Stimulated activated CD8-positive, alpha-beta memory T cell treated with anti-CD3 and anti-CD28 coated beads, Interleukin-15, amount 100 ng/mL, for 1 hour (primary cell): ENCODE measurements at regions not wholly inside any gene's neighbourhood (a gene's known extent, or its start where the extent isn't known, plus 50 kb on each side); places are given as distances from the start of the nearest gene placed in this dataset.

Experiments
- DNase-seq: peaks from one replicate; pipeline ENCODE4 v3.0.0-alpha.2; 2020; ENCODE audit warnings: low read depth

GRCh38 chr2:59674100-59674499 is 879.4 kb downstream of the BCL11A start:
- DNase-seq = no peak

DNA sequence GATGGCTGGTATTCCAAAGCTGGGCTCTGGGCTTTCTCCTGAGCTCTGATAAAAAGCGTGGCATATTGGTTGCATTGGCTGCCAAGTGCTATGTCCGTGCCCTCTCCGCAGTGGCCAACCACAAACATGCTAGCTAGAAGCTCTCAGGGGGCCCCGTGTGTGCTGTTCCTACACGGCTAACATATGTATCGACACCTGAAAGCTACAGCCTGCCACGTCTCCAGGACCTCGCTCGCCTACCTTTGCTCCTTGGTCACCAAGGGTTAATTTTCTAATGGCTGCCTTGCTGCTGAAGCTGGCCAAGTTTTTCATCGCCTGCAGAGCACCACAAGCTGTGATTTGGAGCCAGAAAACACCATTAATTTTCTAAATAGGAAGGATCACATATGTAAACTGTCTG is 888.4 kb downstream of the BCL11A start:
- DNase-seq = no peak

GRCh38 chr2:59662127-59662861 is 891.2 kb downstream of the BCL11A start:
- DNase-seq = no peak

DNA sequence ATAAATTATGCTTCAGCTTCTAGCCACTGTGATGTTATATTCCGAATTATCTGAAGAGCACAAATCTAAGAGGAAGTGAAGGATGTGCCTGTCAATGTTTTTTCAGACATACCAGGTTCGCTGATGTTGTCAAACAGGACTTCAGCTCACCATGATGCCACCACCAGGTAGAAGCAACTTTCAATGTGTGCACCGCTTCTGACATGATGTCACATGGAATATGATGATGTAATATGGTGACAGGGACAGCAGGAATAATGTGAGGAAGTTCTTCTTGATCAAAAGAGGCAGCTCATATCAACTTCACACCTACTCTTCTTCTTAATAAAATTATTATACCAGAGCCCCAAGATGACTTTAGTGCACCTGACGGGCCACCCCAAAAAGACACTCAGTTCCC is 893.2 kb downstream of the BCL11A start:
- DNase-seq = no peak

DNA sequence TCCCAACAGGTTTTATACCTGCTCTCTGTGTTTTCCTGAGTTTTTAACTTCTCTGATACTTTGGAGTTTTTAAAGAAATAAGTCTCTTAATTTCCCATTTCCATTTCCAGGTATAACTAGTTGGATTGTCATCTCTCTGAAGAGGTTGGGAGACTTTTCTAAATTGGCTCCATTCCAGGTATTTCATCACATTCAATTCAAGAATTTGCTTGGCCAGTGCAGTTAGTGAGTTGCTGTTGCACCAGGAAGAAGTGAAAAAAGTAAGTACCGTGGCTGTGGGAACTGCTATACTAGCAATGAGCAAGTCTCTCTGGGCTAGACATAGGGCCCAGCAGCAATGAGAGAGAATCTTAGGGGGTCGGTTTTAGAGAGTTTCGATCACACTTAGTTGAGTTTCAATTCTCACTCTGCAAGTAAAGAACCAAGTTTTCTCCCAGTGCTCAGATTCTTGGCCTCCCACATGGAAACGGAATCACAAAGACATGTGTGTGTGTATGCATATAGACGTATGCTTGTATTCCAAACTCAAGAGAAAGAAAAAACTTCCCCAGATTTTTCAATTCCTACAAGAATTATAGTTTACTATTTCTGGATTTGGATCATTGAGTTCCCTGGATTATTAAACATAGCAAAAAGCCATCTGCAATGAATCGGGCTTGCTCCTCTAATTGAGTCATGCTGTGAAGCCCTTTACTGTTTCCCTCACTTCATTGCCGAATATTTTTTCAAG is 894.4 kb downstream of the BCL11A start:
- no peak for DNase-seq

GRCh38 chr2:59655809-59656208 is 897.6 kb downstream of the BCL11A start:
- no peak for DNase-seq

- DNase-seq = no peak
These were observed 898.7 kb downstream of the BCL11A start for GRCh38 chr2:59654710-59655109.

DNA sequence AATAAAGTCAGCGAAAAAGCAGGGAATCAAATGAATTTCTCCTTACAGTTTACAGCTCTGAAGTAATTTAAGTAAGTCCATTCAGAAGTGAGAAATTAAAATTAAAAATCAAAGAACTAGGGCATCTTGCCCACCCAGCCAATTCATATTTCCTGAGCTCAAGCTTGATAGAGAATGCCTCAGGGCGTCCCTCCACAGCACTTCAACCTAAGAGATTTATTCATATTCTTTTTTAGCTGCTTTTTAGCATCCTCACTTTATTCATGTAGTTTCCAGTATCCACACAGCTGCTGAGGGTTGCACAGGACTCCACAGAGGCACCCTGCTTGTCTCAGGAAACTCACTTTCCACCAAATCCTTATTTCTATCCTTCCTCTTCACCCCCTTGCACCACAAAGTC is 900.3 kb downstream of the BCL11A start:
- DNase-seq = no peak

DNA sequence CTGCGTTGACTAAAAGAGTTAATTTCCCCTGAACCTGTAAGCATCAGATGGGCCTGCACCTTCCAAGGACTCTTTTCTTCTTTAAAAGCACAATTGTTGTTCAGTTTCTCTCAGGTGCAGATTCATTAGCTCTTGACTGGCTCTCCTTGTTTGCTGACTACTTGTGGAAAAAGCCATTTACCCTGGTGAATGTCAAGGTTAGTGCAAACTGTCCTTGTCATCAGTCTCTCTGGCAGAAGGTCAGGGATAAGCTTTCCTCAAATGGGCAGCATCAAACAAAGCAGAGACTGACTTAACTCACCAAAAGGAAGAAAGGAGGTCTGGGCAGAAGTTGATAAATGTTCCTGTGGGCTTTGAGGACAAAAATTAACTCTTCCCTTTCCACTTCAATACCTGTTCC is 922.7 kb downstream of the BCL11A start:
- DNase-seq = no peak

GRCh38 chr2:59627599-59627998 is 925.9 kb downstream of the BCL11A start:
- DNase-seq = no peak

- no peak for DNase-seq
These were observed 930.7 kb downstream of the BCL11A start for GRCh38 chr2:59622599-59623308.

DNA sequence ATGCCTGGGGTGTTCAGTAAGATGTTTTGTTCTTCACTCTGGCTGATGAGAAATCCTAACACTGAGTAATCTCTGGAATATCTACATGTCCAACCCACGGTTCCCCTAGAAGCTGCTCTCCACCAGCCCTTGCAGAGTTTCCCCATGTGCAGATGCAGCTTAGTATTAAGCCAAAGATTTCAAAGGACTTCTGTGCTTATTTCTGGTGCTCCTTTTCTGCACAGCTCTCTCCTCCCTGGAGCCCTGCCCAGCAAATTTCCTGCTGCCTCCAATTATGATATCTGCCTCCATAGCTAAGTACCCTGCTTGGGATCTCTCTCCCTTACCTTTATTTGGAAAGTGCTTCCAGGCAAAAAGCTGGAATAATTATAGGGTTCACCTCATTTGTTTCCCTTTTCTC is 949.3 kb downstream of the BCL11A start:
- DNase-seq = no peak

- no peak for DNase-seq
These were observed 958.7 kb downstream of the BCL11A start for GRCh38 chr2:59594671-59595222.

- no peak for DNase-seq
These were observed 962.7 kb downstream of the BCL11A start for GRCh38 chr2:59590798-59591197.

DNA sequence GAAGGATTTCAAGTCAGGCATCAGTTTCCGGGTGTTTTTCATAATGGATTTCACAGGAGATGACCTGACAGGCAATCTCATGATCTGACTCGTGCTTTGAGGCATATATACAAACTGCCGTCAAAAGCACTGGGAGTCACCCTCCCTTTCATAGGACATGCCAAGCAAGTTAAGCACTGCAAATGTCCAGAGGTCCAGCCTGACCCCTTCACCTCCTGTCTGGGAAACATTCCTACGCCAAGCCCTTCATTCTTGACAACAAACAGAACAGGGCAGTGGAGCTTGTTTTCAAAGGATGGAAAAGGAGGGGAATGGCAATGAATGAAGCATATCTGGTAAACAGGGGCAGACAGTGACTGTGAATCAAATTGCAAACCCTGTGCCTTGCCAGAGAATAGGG is 963.6 kb downstream of the BCL11A start:
- DNase-seq = no peak

- no peak for DNase-seq
These were observed 965.2 kb downstream of the BCL11A start for GRCh38 chr2:59588286-59588685.

DNA sequence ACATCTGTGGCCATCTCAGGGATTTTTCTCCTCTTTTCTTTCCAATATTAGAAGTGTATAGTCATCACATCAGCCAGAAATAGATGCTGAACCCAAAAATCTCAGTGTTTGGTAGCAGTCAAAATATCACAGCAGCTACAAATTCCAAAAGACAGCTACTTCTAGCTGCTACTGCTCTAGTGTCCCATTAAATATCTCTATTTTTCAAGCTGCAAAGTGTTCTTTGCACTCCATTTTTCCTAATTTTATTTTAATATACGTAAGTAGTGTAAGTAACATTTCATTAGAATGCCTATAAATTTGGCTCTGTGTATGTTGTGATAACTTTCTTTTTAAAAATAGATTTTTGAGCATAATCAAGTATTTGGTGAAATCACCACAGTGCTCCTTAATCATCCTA is 967.3 kb downstream of the BCL11A start:
- DNase-seq = no peak

- no peak for DNase-seq
These were observed 967.8 kb downstream of the BCL11A start for GRCh38 chr2:59585655-59586054.

- no peak for DNase-seq
These were observed 968.5 kb downstream of the BCL11A start for GRCh38 chr2:59584958-59585357.

DNA sequence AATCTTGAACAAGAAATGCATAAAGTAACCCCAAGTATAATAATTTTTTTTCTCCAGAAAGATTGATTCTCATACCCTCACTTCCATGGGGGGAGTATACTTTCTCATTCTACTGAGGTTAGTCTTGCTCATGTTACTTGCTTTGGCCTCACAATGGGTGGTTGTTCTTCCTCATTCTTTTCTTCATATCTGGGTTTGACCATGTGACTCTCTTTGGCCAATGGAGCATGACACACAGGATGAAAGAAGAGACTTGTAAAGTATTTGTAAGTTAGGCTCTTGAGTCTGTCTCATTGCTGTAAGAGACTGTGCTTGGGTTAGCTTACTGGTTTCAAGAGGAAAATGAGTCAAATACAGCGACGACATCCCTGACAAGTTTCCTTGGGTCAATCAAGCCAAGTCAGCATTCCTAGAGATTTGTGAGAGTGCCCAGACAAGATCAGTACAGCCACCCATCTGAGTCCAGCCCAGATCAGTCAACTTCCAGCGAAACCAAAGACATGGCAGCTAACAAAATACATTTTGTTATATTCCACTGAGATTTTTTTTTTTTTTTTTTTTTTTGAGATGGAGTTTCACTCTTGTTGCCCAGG is 970.2 kb downstream of the BCL11A start:
- no peak for DNase-seq

GRCh38 chr2:59578349-59578748 is 975.1 kb downstream of the BCL11A start:
- no peak for DNase-seq

DNA sequence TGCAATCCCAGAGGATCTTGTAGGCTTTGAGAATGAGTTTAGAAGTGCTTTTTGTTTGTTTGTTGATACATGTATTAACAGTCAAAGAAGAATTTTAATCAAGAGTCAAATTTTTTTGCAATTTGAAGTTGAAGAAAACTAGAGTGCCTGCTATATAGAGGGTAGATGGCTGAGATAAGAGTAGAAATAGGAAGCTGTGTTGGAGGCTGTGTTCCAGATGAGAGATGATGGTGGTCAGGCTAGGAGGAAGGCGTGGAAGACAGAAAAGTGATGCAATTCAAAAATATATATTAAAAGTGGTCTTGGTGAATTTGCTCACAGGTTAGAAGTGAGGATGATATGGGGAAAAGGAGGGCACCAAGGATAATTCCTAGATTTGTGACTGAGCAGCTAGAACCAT is 978.3 kb downstream of the BCL11A start:
- DNase-seq = no peak
